ENCODE measurements at regions not wholly inside any gene's neighbourhood (a gene's known extent, or its start where the extent isn't known, plus 50 kb on each side); places are given as distances from the start of the nearest gene placed in this dataset.

DNA sequence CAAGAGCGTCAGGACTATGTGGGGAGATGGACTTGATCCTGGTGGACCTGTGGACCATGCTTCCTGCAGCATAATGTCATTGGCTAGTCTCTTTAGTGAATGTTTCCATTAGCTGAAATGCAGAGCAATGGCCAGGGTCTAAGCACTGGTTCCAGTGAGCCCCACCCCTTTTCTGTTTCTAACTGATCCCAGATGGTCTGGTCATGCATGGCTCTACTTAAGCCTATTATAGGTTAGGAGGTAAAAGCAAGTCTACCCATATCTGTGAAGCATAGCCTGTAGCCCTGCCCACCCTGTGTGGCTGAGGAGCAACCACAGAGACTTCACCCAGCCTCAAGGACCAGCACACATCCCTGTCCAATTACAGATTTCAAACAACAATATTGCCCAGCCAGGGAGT, 419.2 kb downstream of the ZNF385D start:
- no peaks in the 10 kb centered on the region for H3K79me2 ChIP-seq (ENCODE audit: insufficient read depth, low read length)
- no peaks in the 10 kb centered on the region for H3K4me1 ChIP-seq (ENCODE audit: insufficient read depth, low read length)
- no peaks in the 10 kb centered on the region for H3K27me3 Mint-ChIP-seq (ENCODE audit: low read depth)
- TF ChIP-seq, protein P1, sequence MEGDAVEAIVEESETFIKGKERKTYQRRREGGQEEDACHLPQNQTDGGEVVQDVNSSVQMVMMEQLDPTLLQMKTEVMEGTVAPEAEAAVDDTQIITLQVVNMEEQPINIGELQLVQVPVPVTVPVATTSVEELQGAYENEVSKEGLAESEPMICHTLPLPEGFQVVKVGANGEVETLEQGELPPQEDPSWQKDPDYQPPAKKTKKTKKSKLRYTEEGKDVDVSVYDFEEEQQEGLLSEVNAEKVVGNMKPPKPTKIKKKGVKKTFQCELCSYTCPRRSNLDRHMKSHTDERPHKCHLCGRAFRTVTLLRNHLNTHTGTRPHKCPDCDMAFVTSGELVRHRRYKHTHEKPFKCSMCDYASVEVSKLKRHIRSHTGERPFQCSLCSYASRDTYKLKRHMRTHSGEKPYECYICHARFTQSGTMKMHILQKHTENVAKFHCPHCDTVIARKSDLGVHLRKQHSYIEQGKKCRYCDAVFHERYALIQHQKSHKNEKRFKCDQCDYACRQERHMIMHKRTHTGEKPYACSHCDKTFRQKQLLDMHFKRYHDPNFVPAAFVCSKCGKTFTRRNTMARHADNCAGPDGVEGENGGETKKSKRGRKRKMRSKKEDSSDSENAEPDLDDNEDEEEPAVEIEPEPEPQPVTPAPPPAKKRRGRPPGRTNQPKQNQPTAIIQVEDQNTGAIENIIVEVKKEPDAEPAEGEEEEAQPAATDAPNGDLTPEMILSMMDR (conservative IDR thresholded peaks at IDR 0.05): no peak
- H3K9ac ChIP-seq (ENCODE audit: extremely low read depth, insufficient read length, low read length): no peak overlapping the region
- H3K18ac ChIP-seq (ENCODE audit: insufficient read length, low read depth, low read length): no peak overlapping the region
- no peak overlapping the region for H3K27ac Mint-ChIP-seq
- H2BK20ac ChIP-seq (ENCODE audit: low read depth, low read length, poor library complexity, severe bottlenecking): no peak overlapping the region
- H3K9me3 ChIP-seq (ENCODE audit: control insufficient read depth, low read depth, low read length): no peaks in the 10 kb centered on the region
- H2BK12ac ChIP-seq (ENCODE audit: insufficient read length, low read depth, low read length): no peak overlapping the region
- no peak overlapping the region for H3T11ph ChIP-seq (ENCODE audit: low read length)
- H2AFZ ChIP-seq (ENCODE audit: low read length): no peak overlapping the region
- H3K4me1 Mint-ChIP-seq: peaks cover 8 to 9% of the 10 kb centered on the region in 2 experiments; a peak in 3 of 4 replicates
- H3K27ac ChIP-seq (ENCODE audit: insufficient read length, low read depth, low read length): no peak overlapping the region
- no peak overlapping the region for H3K56ac ChIP-seq (ENCODE audit: insufficient read length, low read depth, low read length)
- H3K4ac ChIP-seq (ENCODE audit: low read depth, low read length): no peak overlapping the region
- H3K36me3 Mint-ChIP-seq (ENCODE audit: insufficient read depth in 1 of 3, low read depth in 3 of 3): no peaks in the 10 kb centered on the region
- H3K4me2 ChIP-seq (ENCODE audit: insufficient read depth, insufficient read length, low read length): no peak overlapping the region
- H3K27me3 ChIP-seq (ENCODE audit: insufficient read depth, low read length): no peaks in the 10 kb centered on the region
- H3K4me3 Mint-ChIP-seq: no peak overlapping the region
- H2BK15ac ChIP-seq (ENCODE audit: low read depth, low read length): no peak overlapping the region
- no CpG with 5 or more reads among the region's 1 CpG for whole genome bisulfite sequencing (ENCODE audit: extremely low coverage, insufficient read length, low lambda C conversion rate)
- H3K14ac ChIP-seq (ENCODE audit: insufficient read depth, low read length): no peak overlapping the region
- H2AK5ac ChIP-seq (ENCODE audit: insufficient read length, low read length): no peak overlapping the region
- H3K9me3 Mint-ChIP-seq: no peaks in the 10 kb centered on the region
- H3K23ac ChIP-seq (ENCODE audit: insufficient read length, low read depth, low read length): no peak overlapping the region
- H3K79me1 ChIP-seq (ENCODE audit: insufficient read depth, low read depth, low read length, poor library complexity, severe bottlenecking): no peaks in the 10 kb centered on the region
- H2BK120ac ChIP-seq (ENCODE audit: low read depth, low read length, poor library complexity, severe bottlenecking): no peak overlapping the region
- no peak overlapping the region for H2BK5ac ChIP-seq (ENCODE audit: insufficient read length, low read length)
- no peak overlapping the region for H4K91ac ChIP-seq (ENCODE audit: insufficient read length, low read depth, low read length)
- H3K23me2 ChIP-seq (ENCODE audit: insufficient read length, low read depth, low read length, poor library complexity, severe bottlenecking): no peaks in the 10 kb centered on the region
- H4K8ac ChIP-seq (replicated peaks; ENCODE audit: insufficient read length, low read depth, low read length): no peak overlapping the region
- no peaks in the 10 kb centered on the region for H4K20me1 ChIP-seq (ENCODE audit: control insufficient read depth, insufficient read depth, insufficient read length)
- no peak for DNase-seq
- H4K5ac ChIP-seq (ENCODE audit: insufficient read length, low read depth, low read length): no peak overlapping the region

All from H9 (cell line).